Esophagus muscularis mucosa (tissue), 3 donors: ENCODE measurements at regions not wholly inside any gene's neighbourhood (a gene's known extent, or its start where the extent isn't known, plus 50 kb on each side); places are given as distances from the start of the nearest gene placed in this dataset.

Source experiments
- POLR2A ChIP-seq: fragments of 450-650 bp; IDR thresholded peaks from one replicate; pipeline ENCODE4 v1.6.1; 2017; ENCODE audit warnings: antibody characterized with exemption, moderate library complexity, mild to moderate bottlenecking, low read depth
- TF ChIP-seq, protein P1 (sequence below), 3 experiments: fragments of 200-600 bp in 2 of 3; fragments of 450-650 bp in 1 of 3; sonication (generic) in 2 of 3; IDR thresholded peaks; one replicate each; pipeline ENCODE4 v1.5.1; 2017 to 2019; ENCODE audit warnings: antibody characterized with exemption in 3 of 3, mild to moderate bottlenecking in 2 of 3, moderate library complexity in 1 of 3

DNA sequence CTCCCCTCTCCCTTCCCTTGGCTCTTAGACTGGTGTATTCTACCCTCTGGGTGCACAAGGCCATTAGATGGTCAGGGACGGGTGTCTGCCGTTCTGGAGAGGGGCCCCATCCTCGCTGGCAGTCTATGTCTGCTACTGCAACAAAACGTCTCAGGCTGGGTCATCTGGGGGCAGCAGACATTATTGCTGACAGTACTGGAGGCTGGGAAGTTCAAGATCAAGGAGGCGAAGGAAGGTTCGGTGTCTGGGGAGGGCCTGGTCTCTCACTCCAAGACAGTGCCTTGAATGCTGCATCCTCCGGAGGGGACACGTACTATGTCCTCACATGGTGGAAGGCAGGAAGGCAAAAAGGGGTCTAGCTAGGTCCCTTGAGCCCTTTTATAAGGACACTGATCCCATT lies 93.4 kb upstream of the COL5A1 start:
- TF ChIP-seq, protein P1, sequence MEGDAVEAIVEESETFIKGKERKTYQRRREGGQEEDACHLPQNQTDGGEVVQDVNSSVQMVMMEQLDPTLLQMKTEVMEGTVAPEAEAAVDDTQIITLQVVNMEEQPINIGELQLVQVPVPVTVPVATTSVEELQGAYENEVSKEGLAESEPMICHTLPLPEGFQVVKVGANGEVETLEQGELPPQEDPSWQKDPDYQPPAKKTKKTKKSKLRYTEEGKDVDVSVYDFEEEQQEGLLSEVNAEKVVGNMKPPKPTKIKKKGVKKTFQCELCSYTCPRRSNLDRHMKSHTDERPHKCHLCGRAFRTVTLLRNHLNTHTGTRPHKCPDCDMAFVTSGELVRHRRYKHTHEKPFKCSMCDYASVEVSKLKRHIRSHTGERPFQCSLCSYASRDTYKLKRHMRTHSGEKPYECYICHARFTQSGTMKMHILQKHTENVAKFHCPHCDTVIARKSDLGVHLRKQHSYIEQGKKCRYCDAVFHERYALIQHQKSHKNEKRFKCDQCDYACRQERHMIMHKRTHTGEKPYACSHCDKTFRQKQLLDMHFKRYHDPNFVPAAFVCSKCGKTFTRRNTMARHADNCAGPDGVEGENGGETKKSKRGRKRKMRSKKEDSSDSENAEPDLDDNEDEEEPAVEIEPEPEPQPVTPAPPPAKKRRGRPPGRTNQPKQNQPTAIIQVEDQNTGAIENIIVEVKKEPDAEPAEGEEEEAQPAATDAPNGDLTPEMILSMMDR (IDR thresholded peaks at IDR 0.05), result no peak
- no peak for TF ChIP-seq POLR2A
